ENCODE measurements at regions not wholly inside any gene's neighbourhood (a gene's known extent, or its start where the extent isn't known, plus 50 kb on each side); places are given as distances from the start of the nearest gene placed in this dataset.

- intact Hi-C loops (cut with micrococcal nuclease): no loop called here
- H3K36me3 Mint-ChIP-seq (ENCODE audit: low read depth): no peaks in the 10 kb centered on the region
- H3K9me3 Mint-ChIP-seq: no peaks in the 10 kb centered on the region
- no peak overlapping the region for H3K27ac Mint-ChIP-seq
- DNase-seq (ENCODE audit: low spot score): no peak
- peaks cover 1% of the 10 kb centered on the region for H3K27me3 Mint-ChIP-seq (ENCODE audit: insufficient read depth)
- no peak overlapping the region for H3K4me3 Mint-ChIP-seq
- no peaks in the 10 kb centered on the region for H3K4me1 Mint-ChIP-seq (ENCODE audit: low read depth)
Measured at GRCh38 chr11:134529212-134530096, 117.4 kb upstream of the B3GAT1 start.

GRCh38 chr11:134528453-134528852, 116.4 kb upstream of the B3GAT1 start:
- Mint-ChIP-seq H3K27me3 (ENCODE audit: insufficient read depth) (peaks cover 2% of the 10 kb centered on the region), H3K9me3 (no peaks in the 10 kb centered on the region), H3K4me3 (no peak overlapping the region), H3K27ac (no peak overlapping the region), H3K36me3 (ENCODE audit: low read depth) (no peaks in the 10 kb centered on the region), H3K4me1 (ENCODE audit: low read depth) (no peaks in the 10 kb centered on the region)
- DNase-seq (ENCODE audit: low spot score): no peak
- intact Hi-C loops (cut with micrococcal nuclease): no loop called here

- no peak for DNase-seq (ENCODE audit: low spot score)
- Mint-ChIP-seq H3K9me3 (no peaks in the 10 kb centered on the region), H3K36me3 (ENCODE audit: low read depth) (no peaks in the 10 kb centered on the region), H3K4me3 (no peak overlapping the region), H3K4me1 (ENCODE audit: low read depth) (no peaks in the 10 kb centered on the region), H3K27me3 (ENCODE audit: insufficient read depth) (peaks cover 2% of the 10 kb centered on the region), H3K27ac (no peak overlapping the region)
- intact Hi-C loops (cut with micrococcal nuclease): no loop called here
Measured at GRCh38 chr11:134527382-134528243, 115.6 kb upstream of the B3GAT1 start.

- intact Hi-C loops (cut with micrococcal nuclease): no loop called here
- Mint-ChIP-seq H3K4me3 (no peak overlapping the region), H3K27me3 (ENCODE audit: insufficient read depth) (peaks cover 2% of the 10 kb centered on the region), H3K9me3 (no peaks in the 10 kb centered on the region), H3K27ac (no peak overlapping the region), H3K4me1 (ENCODE audit: low read depth) (no peaks in the 10 kb centered on the region), H3K36me3 (ENCODE audit: low read depth) (no peaks in the 10 kb centered on the region)
- DNase-seq (ENCODE audit: low spot score): no peak
Measured at GRCh38 chr11:134524896-134525845, 113.1 kb upstream of the B3GAT1 start.

- intact Hi-C loops (cut with micrococcal nuclease): no loop called here
- no peak for DNase-seq (ENCODE audit: low spot score)
- Mint-ChIP-seq H3K27ac (no peak overlapping the region), H3K4me1 (ENCODE audit: low read depth) (no peaks in the 10 kb centered on the region), H3K9me3 (no peaks in the 10 kb centered on the region), H3K4me3 (no peak overlapping the region), H3K27me3 (ENCODE audit: insufficient read depth) (peaks cover 2% of the 10 kb centered on the region), H3K36me3 (ENCODE audit: low read depth) (no peaks in the 10 kb centered on the region)
Measured at GRCh38 chr11:134524201-134524600, 112.2 kb upstream of the B3GAT1 start.

GRCh38 chr11:134522782-134523570, 110.9 kb upstream of the B3GAT1 start:
- no peaks in the 10 kb centered on the region for H3K9me3 Mint-ChIP-seq
- H3K36me3 Mint-ChIP-seq (ENCODE audit: low read depth): no peaks in the 10 kb centered on the region
- no peak for DNase-seq (ENCODE audit: low spot score)
- H3K27me3 Mint-ChIP-seq (ENCODE audit: insufficient read depth): peaks cover 2% of the 10 kb centered on the region
- no peaks in the 10 kb centered on the region for H3K4me1 Mint-ChIP-seq (ENCODE audit: low read depth)
- no peak overlapping the region for H3K4me3 Mint-ChIP-seq
- H3K27ac Mint-ChIP-seq: no peak overlapping the region
- intact Hi-C loops (cut with micrococcal nuclease): no loop called here

GRCh38 chr11:134521452-134522289, 109.6 kb upstream of the B3GAT1 start:
- no peaks in the 10 kb centered on the region for H3K9me3 Mint-ChIP-seq
- DNase-seq (ENCODE audit: low spot score): no peak
- H3K36me3 Mint-ChIP-seq (ENCODE audit: low read depth): no peaks in the 10 kb centered on the region
- H3K27me3 Mint-ChIP-seq (ENCODE audit: insufficient read depth): peaks cover 2% of the 10 kb centered on the region
- H3K4me3 Mint-ChIP-seq: no peak overlapping the region
- no peak overlapping the region for H3K27ac Mint-ChIP-seq
- no peaks in the 10 kb centered on the region for H3K4me1 Mint-ChIP-seq (ENCODE audit: low read depth)
- intact Hi-C loops (cut with micrococcal nuclease): no loop called here

GRCh38 chr11:134521001-134521400, 109.0 kb upstream of the B3GAT1 start:
- no peaks in the 10 kb centered on the region for H3K36me3 Mint-ChIP-seq (ENCODE audit: low read depth)
- H3K4me1 Mint-ChIP-seq (ENCODE audit: low read depth): no peaks in the 10 kb centered on the region
- no peak overlapping the region for H3K4me3 Mint-ChIP-seq
- no peaks in the 10 kb centered on the region for H3K9me3 Mint-ChIP-seq
- H3K27ac Mint-ChIP-seq: no peak overlapping the region
- peaks cover 2% of the 10 kb centered on the region for H3K27me3 Mint-ChIP-seq (ENCODE audit: insufficient read depth)
- DNase-seq (ENCODE audit: low spot score): no peak
- intact Hi-C loops (cut with micrococcal nuclease): no loop called here

- Mint-ChIP-seq H3K27ac (no peak overlapping the region), H3K4me3 (no peak overlapping the region), H3K27me3 (ENCODE audit: insufficient read depth) (peaks cover 2% of the 10 kb centered on the region), H3K36me3 (ENCODE audit: low read depth) (no peaks in the 10 kb centered on the region), H3K9me3 (no peaks in the 10 kb centered on the region), H3K4me1 (ENCODE audit: low read depth) (no peaks in the 10 kb centered on the region)
- intact Hi-C loops (cut with micrococcal nuclease): no loop called here
- no peak for DNase-seq (ENCODE audit: low spot score)
Measured at GRCh38 chr11:134519788-134520187, 107.7 kb upstream of the B3GAT1 start.

- intact Hi-C loops (cut with micrococcal nuclease): no loop called here
- no peak overlapping the region for H3K27ac Mint-ChIP-seq
- H3K4me1 Mint-ChIP-seq (ENCODE audit: low read depth): no peaks in the 10 kb centered on the region
- DNase-seq (ENCODE audit: low spot score): no peak
- H3K27me3 Mint-ChIP-seq (ENCODE audit: insufficient read depth): peaks cover under 1% of the 10 kb centered on the region
- H3K36me3 Mint-ChIP-seq (ENCODE audit: low read depth): no peaks in the 10 kb centered on the region
- H3K9me3 Mint-ChIP-seq: no peaks in the 10 kb centered on the region
- no peak overlapping the region for H3K4me3 Mint-ChIP-seq
Measured at GRCh38 chr11:134519390-134519750, 107.3 kb upstream of the B3GAT1 start.

GRCh38 chr11:134518616-134519389, 106.8 kb upstream of the B3GAT1 start:
- no peaks in the 10 kb centered on the region for H3K4me1 Mint-ChIP-seq (ENCODE audit: low read depth)
- intact Hi-C loops (cut with micrococcal nuclease): no loop called here

More at GRCh38 chr11:134518616-134519389, 106.8 kb upstream of the B3GAT1 start:
- DNase-seq (ENCODE audit: low spot score): no peak
- Mint-ChIP-seq H3K9me3 (no peaks in the 10 kb centered on the region), H3K4me3 (no peak overlapping the region), H3K36me3 (ENCODE audit: low read depth) (no peaks in the 10 kb centered on the region), H3K27me3 (ENCODE audit: insufficient read depth) (no peaks in the 10 kb centered on the region), H3K27ac (no peak overlapping the region)
